ENCODE measurements at regions not wholly inside any gene's neighbourhood (a gene's known extent, or its start where the extent isn't known, plus 50 kb on each side); places are given as distances from the start of the nearest gene placed in this dataset.

GRCh38 chr3:55368366-55368765, 118.7 kb downstream of the WNT5A start:
- no peaks in the 10 kb centered on the region for H3K9me1 ChIP-seq (ENCODE audit: control insufficient read depth, insufficient read depth, low read length)
- no peak for ATAC-seq
- H3K27ac ChIP-seq (ENCODE audit: extremely low read depth, low read depth, low read length), result no peak overlapping the region
- H3K9ac ChIP-seq (ENCODE audit: insufficient read depth in 1 of 2, low read depth in 2 of 2, low read length in 2 of 2), result no peak overlapping the region
- WGBS (ENCODE audit: insufficient coverage, low coverage, missing lambda C conversion rate), result 0% methylated on average over 4 of the region's 6 CpGs
- no peaks in the 10 kb centered on the region for H3K79me2 ChIP-seq (ENCODE audit: control insufficient read depth, insufficient read depth, low read length)
- no TSS peak for BruUV-seq (replicated peaks)
- no peak overlapping the region for H3K4me2 ChIP-seq (ENCODE audit: insufficient read depth, low read length)
- no peaks in the 10 kb centered on the region for H3K9me3 ChIP-seq (replicated peaks; ENCODE audit: control insufficient read depth, insufficient read depth, low read depth, low read length)
- H3K27me3 ChIP-seq (ENCODE audit: control insufficient read depth in 2 of 2, insufficient read depth in 2 of 2, low read length in 2 of 2), result no peaks in the 10 kb centered on the region
- in situ Hi-C loops (cut with MboI) (no loop called here), intact Hi-C loops (cut with micrococcal nuclease) (no loop called here)
- POLR2A ChIA-PET, result no interaction called here
- no peaks in the 10 kb centered on the region for H4K20me1 ChIP-seq (replicated peaks; ENCODE audit: control insufficient read depth, insufficient read depth, low read length)
- H2AFZ ChIP-seq (ENCODE audit: low read depth, low read length), result no peak overlapping the region
- no peak for DNase-seq (ENCODE audit: extremely low read depth in 1 of 4, low spot score in 3 of 4)
- no peaks in the 10 kb centered on the region for H3K4me1 ChIP-seq (replicated peaks in 1 of 2; ENCODE audit: control insufficient read depth in 2 of 2, insufficient read depth in 2 of 2, low read length in 2 of 2)
- H3K4me3 ChIP-seq, result no peak overlapping the region
- FAIRE-seq, result no peak
- TF ChIP-seq GATA2 (CRISPR knock-in tag; IDR thresholded peaks at IDR 0.05), result no peak
- no peak for TF ChIP-seq PHF8 (IDR thresholded peaks at IDR 0.05; ENCODE audit: borderline replicate concordance, low read length)
- no peak for TF ChIP-seq HDAC8 (tag; IDR thresholded peaks at IDR 0.05)
- TF ChIP-seq SRSF9 (IDR thresholded peaks at IDR 0.05; ENCODE audit: borderline replicate concordance, low read depth, low read length), result no peak
- no peak for TF ChIP-seq SP1 (CRISPR knock-in tag; IDR thresholded peaks at IDR 0.05)
- no peak for TF ChIP-seq KAT8 (IDR thresholded peaks at IDR 0.05; ENCODE audit: low read depth)
- TF ChIP-seq E2F8 (IDR thresholded peaks at IDR 0.05; ENCODE audit: low read depth, partially characterized antibody), result no peak
- TF ChIP-seq PCBP2 (IDR thresholded peaks at IDR 0.05; ENCODE audit: low read depth, low read length, poor library complexity, severe bottlenecking), result no peak
- no peak for TF ChIP-seq MXD1 (CRISPR knock-in tag; IDR thresholded peaks at IDR 0.05; ENCODE audit: borderline replicate concordance, poor library complexity, severe bottlenecking)
- TF ChIP-seq NFRKB (IDR thresholded peaks at IDR 0.05; ENCODE audit: low read depth), result no peak
- TF ChIP-seq DNMT1 (IDR thresholded peaks at IDR 0.05), result no peak
- no peak for TF ChIP-seq WHSC1 (IDR thresholded peaks at IDR 0.05; ENCODE audit: low read length)
- no peak for TF ChIP-seq ZC3H4 (CRISPR knock-in tag; IDR thresholded peaks at IDR 0.05; ENCODE audit: borderline replicate concordance)
- no peak for TF ChIP-seq PHF21A (IDR thresholded peaks at IDR 0.05; ENCODE audit: borderline replicate concordance, low read depth)
- no peak for TF ChIP-seq BRD4 (IDR thresholded peaks at IDR 0.05)
- no peak for TF ChIP-seq HINFP (tag; conservative IDR thresholded peaks at IDR 0.05; ENCODE audit: low read depth)
- TF ChIP-seq KDM1A (IDR thresholded peaks at IDR 0.05), result no peak
- no peak for TF ChIP-seq RBM15 (IDR thresholded peaks at IDR 0.05; ENCODE audit: insufficient read depth, low read length)
- no peak for TF ChIP-seq ZNF23 (CRISPR knock-in tag; IDR thresholded peaks at IDR 0.05)
- CTCF ChIA-PET (ENCODE audit: low intra/inter-chr PET ratio), result no interaction called here
- no peaks in the 10 kb centered on the region for H3K36me3 ChIP-seq (ENCODE audit: control insufficient read depth, insufficient read depth, low read length)
